SK-N-MC (cell line): ENCODE measurements at regions not wholly inside any gene's neighbourhood (a gene's known extent, or its start where the extent isn't known, plus 50 kb on each side); places are given as distances from the start of the nearest gene placed in this dataset.
"Not testable (repeated sequence)": the region's sequence is repeated elsewhere in the genome, so short reads cannot be mapped to it uniquely, and the experiment has no call there.

Source experiments
- EZH2 ChIP-seq: fragments of 200-600 bp; sonication (generic); IDR thresholded peaks from one replicate; pipeline ENCODE4 v1.6.1; 2017; ENCODE audit warnings: antibody characterized with exemption
- POLR2AphosphoS5 ChIP-seq: IDR thresholded peaks from 2 replicates; pipeline ENCODE4 v1.6.1; 2012; ENCODE audit warnings: mild to moderate bottlenecking, low read depth, low read length, borderline replicate concordance

GRCh38 chr18:10606881-10607280 lies 81.1 kb downstream of the NAPG start:
- TF ChIP-seq EZH2, POLR2AphosphoS5: not testable (repeated sequence)
